Lower lobe of right lung (tissue), 2 donors: ENCODE measurements at regions not wholly inside any gene's neighbourhood (a gene's known extent, or its start where the extent isn't known, plus 50 kb on each side); places are given as distances from the start of the nearest gene placed in this dataset.

Experiments
- ATAC-seq, 2 donors: fragments of 200-7000 bp; cut with Tn5 transposase; one replicate each; pipeline ENCODE4 v1.9.1; 2020 to 2022; ENCODE audit warnings: mild to moderate bottlenecking in 2 of 2, moderate library complexity in 2 of 2
- DNase-seq: peaks from one replicate; pipeline ENCODE4 v3.0.0-alpha.2; 2020
- H3K27ac ChIP-seq: fragments of 200-600 bp; one replicate; pipeline ENCODE4 v1.8.0; 2022
- H3K27me3 ChIP-seq: fragments of 200-600 bp; one replicate; pipeline ENCODE4 v1.8.0; 2022; ENCODE audit warnings: low read depth
- H3K36me3 ChIP-seq: fragments of 200-600 bp; one replicate; pipeline ENCODE4 v1.8.0; 2022; ENCODE audit warnings: mild to moderate bottlenecking
- H3K4me1 ChIP-seq: fragments of 200-600 bp; one replicate; pipeline ENCODE4 v1.8.0; 2022
- H3K4me3 ChIP-seq: fragments of 200-600 bp; one replicate; pipeline ENCODE4 v1.8.0; 2022; ENCODE audit warnings: mild to moderate bottlenecking
- H3K9me3 ChIP-seq: fragments of 200-600 bp; one replicate; pipeline ENCODE4 v1.8.0; 2022
- intact Hi-C: fragments of 100-400 bp; cut with DNase I; formaldehyde crosslinking; loops from one replicate; pipeline ENCODE4 v1.11.0; 2022
- TF ChIP-seq, protein P1 (sequence below): fragments of 200-600 bp; IDR thresholded peaks from one replicate; pipeline ENCODE4 v1.8.0; 2022; ENCODE audit warnings: antibody characterized with exemption, mild to moderate bottlenecking
- donor health status: DM: no; HTN: yes; CAD: no; lungs with severe emphysema.

- TF ChIP-seq, protein P1, sequence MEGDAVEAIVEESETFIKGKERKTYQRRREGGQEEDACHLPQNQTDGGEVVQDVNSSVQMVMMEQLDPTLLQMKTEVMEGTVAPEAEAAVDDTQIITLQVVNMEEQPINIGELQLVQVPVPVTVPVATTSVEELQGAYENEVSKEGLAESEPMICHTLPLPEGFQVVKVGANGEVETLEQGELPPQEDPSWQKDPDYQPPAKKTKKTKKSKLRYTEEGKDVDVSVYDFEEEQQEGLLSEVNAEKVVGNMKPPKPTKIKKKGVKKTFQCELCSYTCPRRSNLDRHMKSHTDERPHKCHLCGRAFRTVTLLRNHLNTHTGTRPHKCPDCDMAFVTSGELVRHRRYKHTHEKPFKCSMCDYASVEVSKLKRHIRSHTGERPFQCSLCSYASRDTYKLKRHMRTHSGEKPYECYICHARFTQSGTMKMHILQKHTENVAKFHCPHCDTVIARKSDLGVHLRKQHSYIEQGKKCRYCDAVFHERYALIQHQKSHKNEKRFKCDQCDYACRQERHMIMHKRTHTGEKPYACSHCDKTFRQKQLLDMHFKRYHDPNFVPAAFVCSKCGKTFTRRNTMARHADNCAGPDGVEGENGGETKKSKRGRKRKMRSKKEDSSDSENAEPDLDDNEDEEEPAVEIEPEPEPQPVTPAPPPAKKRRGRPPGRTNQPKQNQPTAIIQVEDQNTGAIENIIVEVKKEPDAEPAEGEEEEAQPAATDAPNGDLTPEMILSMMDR: no peak
- no peak overlapping the region for H3K4me3 ChIP-seq
- H3K36me3 ChIP-seq: no peaks in the 10 kb centered on the region
- no peaks in the 10 kb centered on the region for H3K4me1 ChIP-seq
- intact Hi-C loops: no loop called here
- DNase-seq (no peak), ATAC-seq (no peak)
- no peaks in the 10 kb centered on the region for H3K9me3 ChIP-seq
- peaks cover 11% of the 10 kb centered on the region for H3K27me3 ChIP-seq
- H3K27ac ChIP-seq: no peak overlapping the region
Measured at GRCh38 chr11:131311776-131312514, 58.5 kb upstream of the NTM start.
